MM.1S (cell line): ENCODE measurements at regions not wholly inside any gene's neighbourhood (a gene's known extent, or its start where the extent isn't known, plus 50 kb on each side); places are given as distances from the start of the nearest gene placed in this dataset.

Experiments used
- DNase-seq: peaks from one replicate; pipeline ENCODE4 v3.0.0-alpha.2; 2015
- H2AFZ ChIP-seq: fragments of 300-600 bp; sonication (generic); 2 replicates; pipeline ENCODE4 v1.6.0; 2016; ENCODE audit warnings: antibody characterized with exemption, low read length
- H3F3A ChIP-seq: fragments of 300-600 bp; sonication (generic); 2 replicates; pipeline ENCODE4 v1.6.1; 2016; ENCODE audit warnings: mild to moderate bottlenecking, antibody characterized with exemption, low read length, moderate library complexity, mixed read lengths; ENCODE audit not compliant: insufficient read depth
- H3K27ac ChIP-seq: fragments of 300-600 bp; sonication (generic); 2 replicates; pipeline ENCODE4 v1.5.1; 2016; ENCODE audit warnings: mild to moderate bottlenecking, low read length
- H3K27me3 ChIP-seq: fragments of 300-600 bp; sonication (generic); replicated peaks from 2 replicates; pipeline ENCODE4 v1.6.0; 2016; ENCODE audit warnings: low read length; ENCODE audit not compliant: insufficient read depth
- H3K36me3 ChIP-seq: fragments of 300-600 bp; sonication (generic); replicated peaks from 2 replicates; pipeline ENCODE4 v1.6.1; 2016; ENCODE audit warnings: mild to moderate bottlenecking, low read length, mixed read lengths; ENCODE audit not compliant: insufficient read depth
- H3K4me1 ChIP-seq: fragments of 300-600 bp; sonication (generic); 2 replicates; pipeline ENCODE4 v1.6.1; 2016; ENCODE audit warnings: low read length, mixed read lengths
- H3K4me2 ChIP-seq: fragments of 300-600 bp; sonication (generic); 2 replicates; pipeline ENCODE4 v1.6.0; 2016; ENCODE audit warnings: low read depth, low read length
- H3K4me3 ChIP-seq: fragments of 300-600 bp; sonication (generic); 2 replicates; pipeline ENCODE4 v1.5.1; 2016; ENCODE audit warnings: low read length, mixed read lengths
- H3K79me2 ChIP-seq: fragments of 300-600 bp; sonication (generic); 2 replicates; pipeline ENCODE4 v1.6.1; 2016; ENCODE audit warnings: mixed run types, low read length, mixed read lengths
- H3K9ac ChIP-seq: fragments of 300-600 bp; sonication (generic); 2 replicates; pipeline ENCODE4 v1.6.1; 2016; ENCODE audit warnings: low read length, mixed read lengths
- H3K9me2 ChIP-seq: fragments of 300-600 bp; sonication (generic); replicated peaks from 2 replicates; pipeline ENCODE4 v1.6.1; 2016; ENCODE audit warnings: mild to moderate bottlenecking, low read length, mixed read lengths; ENCODE audit not compliant: insufficient read depth
- H3K9me3 ChIP-seq: fragments of 300-600 bp; sonication (generic); replicated peaks from 2 replicates; pipeline ENCODE4 v1.6.1; 2016; ENCODE audit warnings: mild to moderate bottlenecking, low read length, mixed read lengths; ENCODE audit not compliant: insufficient read depth
- H4K20me1 ChIP-seq: fragments of 300-600 bp; sonication (generic); 2 replicates; pipeline ENCODE4 v1.6.1; 2016; ENCODE audit warnings: mild to moderate bottlenecking, low read length, moderate library complexity, mixed read lengths; ENCODE audit not compliant: insufficient read depth
- CTCF ChIP-seq: fragments of 300-600 bp; sonication (generic); IDR thresholded peaks from 2 replicates; pipeline ENCODE4 v1.5.1; 2016; ENCODE audit warnings: antibody characterized with exemption, low read length, mixed read lengths
- EZH2 ChIP-seq: fragments of 300-600 bp; sonication (generic); optimal IDR thresholded peaks from 2 replicates; pipeline ENCODE3; 2017; ENCODE audit warnings: low read depth, mild to moderate bottlenecking, antibody characterized with exemption, low read length, mixed read lengths
- EZH2phosphoT487 ChIP-seq: fragments of 300-600 bp; sonication (generic); IDR thresholded peaks from 2 replicates; pipeline ENCODE4 v1.6.1; 2018; ENCODE audit warnings: antibody characterized with exemption, low read length

GRCh38 chr5:25552871-25553481 lies 908.2 kb upstream of the CDH10 start:
- TF ChIP-seq EZH2phosphoT487 (no peak), CTCF (no peak), EZH2 (no peak)
- Histone ChIP-seq H3K9ac (no peak overlapping the region), H3K27me3 (no peaks in the 10 kb centered on the region), H2AFZ (no peak overlapping the region), H3K4me1 (no peaks in the 10 kb centered on the region), H3K9me3 (no peaks in the 10 kb centered on the region), H3K4me3 (no peak overlapping the region), H3K4me2 (no peak overlapping the region), H3K79me2 (no peaks in the 10 kb centered on the region), H4K20me1 (no peaks in the 10 kb centered on the region), H3K36me3 (no peaks in the 10 kb centered on the region), H3K27ac (no peak overlapping the region), H3K9me2 (no peaks in the 10 kb centered on the region), H3F3A (no peaks in the 10 kb centered on the region)
- no peak for DNase-seq

GRCh38 chr5:25550793-25551192 lies 906.0 kb upstream of the CDH10 start:
- no peak overlapping the region for H3K9ac ChIP-seq
- no peak overlapping the region for H3K4me3 ChIP-seq
- no peaks in the 10 kb centered on the region for H4K20me1 ChIP-seq
- H3K27me3 ChIP-seq = no peaks in the 10 kb centered on the region
- no peak overlapping the region for H2AFZ ChIP-seq
- H3K36me3 ChIP-seq = no peaks in the 10 kb centered on the region
- no peaks in the 10 kb centered on the region for H3K9me2 ChIP-seq
- H3K27ac ChIP-seq = no peak overlapping the region
- H3K79me2 ChIP-seq = no peaks in the 10 kb centered on the region
- no peak for DNase-seq
- no peak overlapping the region for H3K4me2 ChIP-seq
- no peaks in the 10 kb centered on the region for H3K9me3 ChIP-seq
- no peak for TF ChIP-seq CTCF
- no peak for TF ChIP-seq EZH2
- no peak for TF ChIP-seq EZH2phosphoT487
- no peaks in the 10 kb centered on the region for H3F3A ChIP-seq
- H3K4me1 ChIP-seq = no peaks in the 10 kb centered on the region

- H3K27me3 ChIP-seq = no peaks in the 10 kb centered on the region
- H2AFZ ChIP-seq = no peak overlapping the region
- no peaks in the 10 kb centered on the region for H3K79me2 ChIP-seq
- no peaks in the 10 kb centered on the region for H3K9me3 ChIP-seq
- no peak overlapping the region for H3K4me3 ChIP-seq
- H4K20me1 ChIP-seq = no peaks in the 10 kb centered on the region
- H3K36me3 ChIP-seq = no peaks in the 10 kb centered on the region
- no peaks in the 10 kb centered on the region for H3K4me1 ChIP-seq
- H3K4me2 ChIP-seq = no peak overlapping the region
- no peaks in the 10 kb centered on the region for H3K9me2 ChIP-seq
- no peak overlapping the region for H3K27ac ChIP-seq
- no peak overlapping the region for H3K9ac ChIP-seq
- peak; percentile 62 for DNase-seq
- no peak for TF ChIP-seq EZH2
- peak; percentile 73 for TF ChIP-seq CTCF
- no peaks in the 10 kb centered on the region for H3F3A ChIP-seq
These were observed 900.0 kb upstream of the CDH10 start for GRCh38 chr5:25544652-25545249.
